ENCODE measurements at regions not wholly inside any gene's neighbourhood (a gene's known extent, or its start where the extent isn't known, plus 50 kb on each side); places are given as distances from the start of the nearest gene placed in this dataset.

DNA sequence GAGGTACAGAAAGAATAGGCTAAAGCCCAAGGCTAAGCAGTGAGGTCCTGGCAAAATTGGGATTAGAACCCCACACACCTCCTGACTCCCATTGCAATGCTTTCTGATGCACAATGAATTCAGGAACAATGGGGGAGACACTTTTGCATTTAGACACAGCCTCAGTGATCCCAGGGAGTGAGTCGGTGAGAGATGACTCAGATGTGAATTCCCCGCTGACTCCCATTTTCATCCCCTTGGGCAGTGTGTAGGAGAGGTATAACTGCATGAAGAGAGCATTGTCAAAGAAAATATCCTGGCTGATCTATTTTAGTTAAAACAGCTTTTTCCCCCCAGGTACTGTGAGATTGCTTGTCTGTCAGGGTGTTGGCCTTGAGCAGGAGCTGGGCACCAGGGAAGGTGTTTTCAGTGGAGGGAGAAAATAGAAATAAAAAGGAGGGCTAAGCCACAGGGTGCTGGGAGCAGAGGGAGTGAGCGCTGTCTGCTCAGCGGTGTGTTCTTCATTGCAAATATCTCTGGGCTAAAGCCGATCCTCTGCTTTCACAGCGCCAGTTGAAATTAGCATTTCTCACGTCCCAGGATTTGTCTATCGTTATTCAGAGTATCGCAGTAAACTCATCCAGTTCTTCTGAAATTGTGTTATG lies 247.7 kb upstream of the PTBP2 start:
- DNase-seq: no peak
- Mint-ChIP-seq H3K27me3 (ENCODE audit: insufficient read depth) (no peaks in the 10 kb centered on the region; the same call in 1 of the 2 replicates), H3K36me3 (ENCODE audit: low read depth) (no peaks in the 10 kb centered on the region), H3K27ac (no peak overlapping the region), H3K4me1 (ENCODE audit: low read depth) (no peaks in the 10 kb centered on the region), H3K9me3 (no peaks in the 10 kb centered on the region), H3K4me3 (no peak overlapping the region)
- TF ChIP-seq, protein P1, sequence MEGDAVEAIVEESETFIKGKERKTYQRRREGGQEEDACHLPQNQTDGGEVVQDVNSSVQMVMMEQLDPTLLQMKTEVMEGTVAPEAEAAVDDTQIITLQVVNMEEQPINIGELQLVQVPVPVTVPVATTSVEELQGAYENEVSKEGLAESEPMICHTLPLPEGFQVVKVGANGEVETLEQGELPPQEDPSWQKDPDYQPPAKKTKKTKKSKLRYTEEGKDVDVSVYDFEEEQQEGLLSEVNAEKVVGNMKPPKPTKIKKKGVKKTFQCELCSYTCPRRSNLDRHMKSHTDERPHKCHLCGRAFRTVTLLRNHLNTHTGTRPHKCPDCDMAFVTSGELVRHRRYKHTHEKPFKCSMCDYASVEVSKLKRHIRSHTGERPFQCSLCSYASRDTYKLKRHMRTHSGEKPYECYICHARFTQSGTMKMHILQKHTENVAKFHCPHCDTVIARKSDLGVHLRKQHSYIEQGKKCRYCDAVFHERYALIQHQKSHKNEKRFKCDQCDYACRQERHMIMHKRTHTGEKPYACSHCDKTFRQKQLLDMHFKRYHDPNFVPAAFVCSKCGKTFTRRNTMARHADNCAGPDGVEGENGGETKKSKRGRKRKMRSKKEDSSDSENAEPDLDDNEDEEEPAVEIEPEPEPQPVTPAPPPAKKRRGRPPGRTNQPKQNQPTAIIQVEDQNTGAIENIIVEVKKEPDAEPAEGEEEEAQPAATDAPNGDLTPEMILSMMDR (IDR thresholded peaks at IDR 0.05): no peak

DNA sequence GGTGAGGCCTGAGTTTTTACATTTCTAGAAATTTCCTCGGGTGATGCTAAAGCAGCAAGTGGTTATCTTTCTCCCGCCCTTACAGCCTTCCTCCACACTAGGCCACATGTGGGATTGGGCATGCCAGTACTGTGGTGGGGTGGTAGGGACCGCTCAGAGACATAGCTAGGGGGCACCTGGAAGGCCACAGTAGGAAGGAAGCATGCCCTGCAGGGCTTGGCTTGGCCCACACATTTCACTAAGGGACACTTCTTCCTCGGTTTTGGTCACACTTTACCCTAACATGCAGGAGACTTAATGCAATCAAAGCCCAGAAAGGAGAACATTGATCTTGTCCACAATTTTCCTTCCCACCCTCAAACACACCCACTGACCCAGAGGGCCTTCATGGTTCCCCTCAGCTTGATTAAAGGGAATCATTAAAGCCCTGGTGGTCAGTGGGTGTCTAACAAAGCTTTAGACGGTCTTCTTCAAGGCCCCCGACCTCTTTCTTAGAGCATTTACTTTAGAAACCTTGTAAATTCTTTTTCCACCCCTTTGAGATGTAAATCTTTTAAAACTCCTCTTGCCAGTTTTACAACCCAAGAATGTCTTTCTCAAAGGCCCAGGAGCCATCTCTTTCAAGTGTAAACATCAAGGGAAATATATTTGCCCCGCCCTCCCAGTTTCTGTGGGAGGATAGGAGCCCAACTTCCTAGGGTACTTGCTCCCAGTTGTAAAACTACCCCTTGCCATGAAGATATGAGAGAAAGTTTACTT lies 246.4 kb upstream of the PTBP2 start:
- Mint-ChIP-seq H3K4me1 (ENCODE audit: low read depth) (no peaks in the 10 kb centered on the region), H3K36me3 (ENCODE audit: low read depth) (no peaks in the 10 kb centered on the region), H3K9me3 (no peaks in the 10 kb centered on the region), H3K27ac (no peak overlapping the region), H3K4me3 (no peak overlapping the region), H3K27me3 (ENCODE audit: insufficient read depth) (no peaks in the 10 kb centered on the region; the same call in 1 of the 2 replicates)
- DNase-seq: no peak
- TF ChIP-seq, protein P1 (IDR thresholded peaks at IDR 0.05): no peak

DNA sequence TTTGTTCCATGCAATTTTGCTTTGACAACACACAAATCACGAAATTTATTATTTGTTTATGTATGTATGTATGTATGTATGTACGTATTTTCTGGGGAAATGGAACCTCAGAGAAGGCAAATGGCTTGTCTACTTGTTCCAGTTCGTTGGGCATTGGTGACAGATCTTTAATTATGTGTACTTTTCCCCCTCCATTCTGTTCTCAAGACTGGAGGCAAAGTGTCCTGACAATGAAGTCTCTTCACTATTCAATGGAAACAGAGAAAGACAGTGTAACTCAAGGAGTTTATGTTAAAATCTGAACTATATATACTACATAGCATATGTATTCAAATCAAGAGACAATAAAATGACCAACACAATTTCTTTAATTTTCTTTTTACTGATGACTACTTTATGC lies 245.7 kb upstream of the PTBP2 start:
- H3K27ac Mint-ChIP-seq: no peak overlapping the region
- H3K9me3 Mint-ChIP-seq: no peaks in the 10 kb centered on the region; the same call in 1 of the 2 replicates
- H3K27me3 Mint-ChIP-seq (ENCODE audit: insufficient read depth): no peaks in the 10 kb centered on the region; the same call in 1 of the 2 replicates
- H3K36me3 Mint-ChIP-seq (ENCODE audit: low read depth): no peaks in the 10 kb centered on the region
- H3K4me3 Mint-ChIP-seq: no peak overlapping the region
- TF ChIP-seq, protein P1 (IDR thresholded peaks at IDR 0.05): no peak
- DNase-seq: no peak
- no peaks in the 10 kb centered on the region for H3K4me1 Mint-ChIP-seq (ENCODE audit: low read depth)

DNA sequence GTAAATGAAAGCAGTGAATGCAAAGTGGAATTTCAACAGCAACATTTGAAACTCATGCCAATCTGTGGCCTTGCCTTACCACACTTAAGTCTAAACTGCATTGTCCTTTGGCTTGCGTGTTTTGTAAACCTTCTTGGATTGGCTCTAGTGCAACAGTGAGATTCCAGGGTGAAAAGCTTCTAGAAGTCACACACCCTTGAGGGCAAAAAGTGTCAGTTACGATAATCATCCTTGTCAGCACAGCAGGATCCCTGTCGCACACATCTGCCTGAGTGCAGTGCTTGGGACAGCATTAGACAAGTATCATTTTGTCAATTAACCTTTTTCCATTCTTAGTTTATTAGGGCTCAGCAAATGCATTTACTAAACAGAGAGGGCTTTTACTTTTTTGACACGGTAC lies 243.4 kb upstream of the PTBP2 start:
- TF ChIP-seq, protein P1 (IDR thresholded peaks at IDR 0.05): no peak
- H3K36me3 Mint-ChIP-seq (ENCODE audit: low read depth): no peaks in the 10 kb centered on the region
- H3K27ac Mint-ChIP-seq: no peak overlapping the region
- H3K9me3 Mint-ChIP-seq: no peaks in the 10 kb centered on the region; the same call in 1 of the 2 replicates
- no peaks in the 10 kb centered on the region for H3K27me3 Mint-ChIP-seq (ENCODE audit: insufficient read depth)
- no peak for DNase-seq
- no peak overlapping the region for H3K4me3 Mint-ChIP-seq
- H3K4me1 Mint-ChIP-seq (ENCODE audit: low read depth): no peaks in the 10 kb centered on the region

DNA sequence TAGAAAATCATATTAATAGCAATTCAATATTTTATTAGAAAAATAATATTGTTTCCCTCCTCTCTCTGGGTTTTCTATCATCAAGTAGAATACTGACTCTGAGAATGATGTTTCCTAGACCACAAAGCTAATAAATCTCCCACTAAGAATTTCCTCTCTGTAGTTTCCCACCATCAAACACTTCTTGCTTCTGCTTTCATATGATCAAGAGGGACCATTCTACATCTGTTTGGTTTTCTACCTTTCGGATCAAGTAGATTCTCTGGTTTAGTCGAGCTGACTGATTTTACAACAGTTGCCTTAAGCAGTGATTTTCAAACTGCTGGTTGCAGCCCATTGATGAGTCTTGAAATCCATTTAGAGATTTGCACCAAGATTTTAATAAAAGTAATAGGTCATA lies 240.2 kb upstream of the PTBP2 start:
- no peaks in the 10 kb centered on the region; the same call in 1 of the 2 replicates for H3K27me3 Mint-ChIP-seq (ENCODE audit: insufficient read depth)
- H3K4me1 Mint-ChIP-seq (ENCODE audit: low read depth): no peaks in the 10 kb centered on the region
- no peak for DNase-seq
- H3K27ac Mint-ChIP-seq: no peak overlapping the region
- H3K9me3 Mint-ChIP-seq: no peaks in the 10 kb centered on the region; the same call in 1 of the 2 replicates
- H3K36me3 Mint-ChIP-seq (ENCODE audit: low read depth): no peaks in the 10 kb centered on the region
- TF ChIP-seq, protein P1 (IDR thresholded peaks at IDR 0.05): no peak
- H3K4me3 Mint-ChIP-seq: no peak overlapping the region
